NOMO-1 treated with DMSO at 0.1 percent for 48 hours (cell line): ENCODE measurements at regions not wholly inside any gene's neighbourhood (a gene's known extent, or its start where the extent isn't known, plus 50 kb on each side); places are given as distances from the start of the nearest gene placed in this dataset.
"Not testable (repeated sequence)": the region's sequence is repeated elsewhere in the genome, so short reads cannot be mapped to it uniquely, and the experiment has no call there.

Experiments used
- DNase-seq: peaks from one replicate; lab custom pipeline; 2025; ENCODE audit not compliant: unreplicated experiment; lab: John Stamatoyannopoulos, UW

DNA sequence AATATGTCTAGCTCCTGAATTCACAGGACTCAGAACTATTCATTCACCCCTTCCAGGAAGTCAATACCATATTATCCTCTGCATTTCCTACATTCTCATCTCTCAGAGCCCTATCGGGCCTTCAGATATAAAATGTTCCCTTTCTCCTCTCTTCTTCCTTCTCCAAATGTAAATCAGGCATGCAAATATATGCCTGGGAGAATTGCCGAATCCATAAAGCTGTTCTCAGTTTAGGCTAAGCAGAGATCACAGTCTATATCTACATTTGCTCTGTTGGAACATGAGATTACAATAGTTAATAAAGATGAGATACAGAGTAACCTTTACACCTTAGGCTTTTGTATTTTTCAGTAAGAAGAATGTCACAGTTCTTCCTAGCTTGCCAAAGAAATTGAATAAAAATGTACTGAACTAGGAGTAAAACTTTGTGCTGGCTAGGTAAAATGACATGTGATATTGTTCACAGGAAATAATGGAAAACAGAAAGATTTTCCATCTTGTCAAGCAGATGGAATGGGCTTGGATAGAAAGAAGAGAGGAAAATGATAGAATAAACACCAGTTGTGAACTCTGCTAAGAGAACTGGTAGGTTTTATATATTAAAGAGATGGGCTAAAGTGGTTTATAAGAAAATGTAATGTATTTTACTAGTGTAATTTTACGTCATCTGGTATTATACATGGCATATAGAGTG lies 161.5 kb downstream of the NRIP1 start:
- DNase-seq, result no peak

GRCh38 chr21:14901482-14901958 lies 163.3 kb downstream of the NRIP1 start:
- no peak for DNase-seq

DNA sequence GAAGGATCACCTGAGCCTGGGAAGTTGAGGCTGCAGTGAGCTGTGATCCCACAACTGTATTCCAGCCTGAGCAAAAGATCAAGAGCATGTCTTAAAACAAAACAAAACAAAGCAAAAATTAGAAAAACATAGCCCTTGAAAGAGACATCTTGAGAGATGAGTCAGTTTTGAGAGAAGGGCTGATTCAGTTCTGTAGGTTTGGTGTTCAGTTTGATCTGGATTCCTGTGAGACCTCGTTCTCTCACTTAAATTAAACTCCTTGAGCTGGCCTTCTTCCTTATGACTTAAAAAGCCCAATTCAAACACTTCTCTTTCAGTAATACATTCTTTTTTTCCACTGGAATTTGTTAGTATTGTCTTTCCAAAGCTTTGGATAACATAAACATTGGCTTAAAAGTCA lies 164.2 kb downstream of the NRIP1 start:
- no peak for DNase-seq

- DNase-seq, result no peak
Measured at GRCh38 chr21:14900058-14900457, 164.7 kb downstream of the NRIP1 start.

GRCh38 chr21:14895792-14896191 lies 169.0 kb downstream of the NRIP1 start:
- no peak for DNase-seq

GRCh38 chr21:14890141-14890540 lies 174.7 kb downstream of the NRIP1 start:
- DNase-seq, result no peak

DNA sequence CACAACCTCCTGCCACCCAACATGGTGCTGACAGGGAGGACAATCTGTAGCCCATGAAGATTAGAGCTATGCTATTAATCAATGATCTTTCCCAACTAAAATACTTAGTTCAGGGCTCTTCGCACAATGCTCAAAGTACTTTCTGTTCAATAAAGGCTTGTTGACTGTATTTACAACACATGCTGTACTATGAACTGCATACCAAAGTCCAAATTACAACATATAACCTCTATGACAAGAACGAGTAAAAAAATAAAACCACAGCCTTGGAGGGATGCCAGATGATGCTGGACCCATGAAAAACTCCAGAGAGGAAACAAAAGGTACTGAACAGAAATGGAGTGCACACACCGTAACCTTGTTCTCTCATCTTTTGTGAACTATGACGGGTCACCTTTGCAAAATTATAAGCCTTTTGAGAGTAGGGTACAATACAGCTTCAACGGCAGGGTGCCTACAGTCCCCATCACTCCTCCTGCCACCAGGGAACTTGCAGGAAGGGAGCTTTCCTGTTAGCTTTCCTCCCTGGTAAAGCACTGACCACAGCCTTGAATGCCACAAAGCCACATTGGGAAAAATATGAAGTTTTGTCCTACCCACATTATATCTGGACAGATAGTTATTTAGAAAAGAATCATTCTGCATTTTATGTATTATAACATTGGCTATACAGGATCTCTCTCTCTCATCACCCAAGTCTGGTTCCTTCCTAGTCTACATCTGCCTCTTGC lies 175.6 kb downstream of the NRIP1 start:
- no peak for DNase-seq

- DNase-seq, result no peak
Measured at GRCh38 chr21:14888202-14888601, 176.6 kb downstream of the NRIP1 start.

GRCh38 chr21:14886001-14886400 lies 178.8 kb downstream of the NRIP1 start:
- no peak for DNase-seq

GRCh38 chr21:14883351-14883750 lies 181.4 kb downstream of the NRIP1 start:
- DNase-seq, result no peak

DNA sequence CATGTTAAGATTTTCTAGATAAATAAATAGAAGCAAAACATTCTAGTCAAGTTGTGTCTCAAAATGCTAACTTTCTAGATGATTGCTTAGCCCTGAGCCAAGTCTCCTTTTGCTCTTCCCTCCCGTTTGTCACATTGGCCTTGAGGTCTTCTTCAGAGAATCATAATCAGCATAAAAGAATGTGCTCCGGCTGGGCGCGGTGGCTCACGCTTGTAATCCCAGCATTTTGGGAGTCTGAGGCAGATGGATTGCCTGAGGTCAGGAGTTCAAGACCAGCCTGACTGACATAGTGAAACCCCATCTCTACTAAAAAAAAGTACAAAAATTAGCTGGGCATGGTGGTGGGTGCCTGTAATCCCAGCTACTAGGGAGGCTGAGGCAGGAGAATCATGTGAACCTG lies 182.3 kb downstream of the NRIP1 start:
- not testable (repeated sequence) for DNase-seq

DNA sequence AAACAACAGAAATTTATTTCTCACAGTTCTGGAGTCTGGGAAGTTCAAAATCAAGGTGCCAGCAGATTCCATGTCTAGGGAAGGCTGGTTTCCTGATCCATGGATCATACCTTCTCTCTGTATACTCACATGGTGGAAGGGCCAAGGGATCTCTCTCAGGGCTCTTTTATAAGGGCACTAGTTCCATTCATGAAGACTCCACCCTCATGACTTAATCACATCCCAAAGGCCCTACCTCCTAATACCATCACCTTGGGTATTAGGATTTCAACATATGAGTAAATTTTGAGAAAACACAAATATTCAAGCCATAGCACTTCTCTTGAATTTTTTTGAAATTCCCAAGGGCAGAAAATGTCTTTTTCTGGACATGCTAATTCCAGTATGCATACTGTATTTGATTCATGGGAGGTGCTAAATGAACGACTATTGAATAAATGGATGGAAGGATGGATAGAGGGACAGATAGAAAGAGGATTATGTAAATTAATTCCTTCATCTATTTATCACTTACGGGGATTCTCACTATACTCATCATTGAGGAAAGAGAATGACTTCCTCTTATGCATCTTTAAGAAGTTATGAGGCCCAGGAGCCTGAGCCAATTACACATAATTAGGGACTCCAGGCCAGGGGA lies 182.8 kb downstream of the NRIP1 start:
- no peak for DNase-seq

- DNase-seq, result no peak
Measured at GRCh38 chr21:14880922-14881321, 183.9 kb downstream of the NRIP1 start.

- peak; percentile 42 for DNase-seq
Measured at GRCh38 chr21:14879458-14879857, 185.3 kb downstream of the NRIP1 start.

- DNase-seq, result no peak
Measured at GRCh38 chr21:14878971-14879370, 185.8 kb downstream of the NRIP1 start.

- DNase-seq, result no peak
Measured at GRCh38 chr21:14877581-14878228, 187.1 kb downstream of the NRIP1 start.

DNA sequence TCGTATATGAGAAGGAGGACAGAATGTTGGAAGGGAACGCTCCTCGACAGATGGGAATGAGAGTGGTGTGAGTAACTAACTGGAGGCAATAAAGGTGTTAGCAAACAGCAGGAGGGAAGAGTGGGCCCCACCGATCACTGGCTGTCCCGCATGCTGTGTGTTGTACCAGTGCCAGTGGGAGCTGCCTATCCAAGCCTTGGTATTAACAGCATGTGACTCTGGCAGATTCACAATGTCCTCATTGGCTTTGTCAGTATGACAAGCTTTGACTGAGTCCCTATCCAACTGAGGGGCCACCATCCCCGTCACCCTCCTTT lies 188.3 kb downstream of the NRIP1 start:
- DNase-seq, result no peak

GRCh38 chr21:14875704-14876523 lies 188.9 kb downstream of the NRIP1 start:
- no peak for DNase-seq

GRCh38 chr21:14875186-14875585 lies 189.6 kb downstream of the NRIP1 start:
- no peak for DNase-seq

GRCh38 chr21:14874379-14874778 lies 190.4 kb downstream of the NRIP1 start:
- DNase-seq, result no peak

DNA sequence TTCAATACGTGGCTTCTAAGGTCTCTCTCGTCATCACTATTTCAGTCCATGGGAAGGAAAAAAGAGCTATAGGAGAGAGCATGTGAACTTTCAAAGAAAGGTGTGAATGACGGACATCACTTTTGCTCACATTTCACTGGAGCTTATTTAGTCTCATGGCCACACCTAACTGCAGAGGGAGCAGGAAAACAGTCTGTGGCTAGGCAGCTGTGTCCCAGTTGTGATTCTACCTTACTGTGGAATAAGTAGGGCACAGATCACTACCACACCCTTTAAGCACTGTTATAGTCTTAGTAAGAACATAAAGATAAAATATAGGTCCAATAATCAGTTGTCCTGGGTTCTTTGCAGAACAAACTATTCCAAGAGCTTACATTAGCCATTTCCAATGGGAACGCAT lies 192.9 kb downstream of the NRIP1 start:
- DNase-seq, result no peak
